Right hindlimb (tissue), 1 donor: ENCODE measurements at regions not wholly inside any gene's neighbourhood (a gene's known extent, or its start where the extent isn't known, plus 50 kb on each side); places are given as distances from the start of the nearest gene placed in this dataset.
A peak's percentile ranks its signal among the peaks of the same experiment; 100 is the strongest.

Experiments
- DNase-seq: peaks from one replicate; pipeline ENCODE4 v3.0.0-alpha.2; 2018

DNA sequence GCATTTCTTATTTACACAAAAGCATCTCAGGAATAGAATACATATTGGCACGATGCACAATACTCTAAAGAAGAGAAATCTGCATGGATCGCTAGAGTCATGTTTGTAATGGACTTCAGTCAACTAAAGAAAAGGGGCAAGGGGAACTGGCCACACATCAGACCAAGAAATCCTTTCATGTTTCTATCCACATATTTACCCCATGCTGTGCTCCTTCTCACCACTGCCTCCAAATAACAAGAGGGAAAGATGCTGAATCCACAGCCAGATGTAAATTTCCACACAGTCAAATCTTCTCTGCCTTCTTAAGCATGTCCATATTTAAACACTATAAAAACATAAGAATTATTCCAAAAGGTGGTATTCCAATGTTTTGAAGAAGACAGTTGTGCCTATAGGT lies 67.6 kb downstream of the COX18 start:
- DNase-seq, result no peak

- no peak for DNase-seq
These were observed 72.1 kb downstream of the COX18 start for GRCh38 chr4:72997409-72997808.

- DNase-seq, result no peak
These were observed 74.8 kb downstream of the COX18 start for GRCh38 chr4:72994670-72995069.

DNA sequence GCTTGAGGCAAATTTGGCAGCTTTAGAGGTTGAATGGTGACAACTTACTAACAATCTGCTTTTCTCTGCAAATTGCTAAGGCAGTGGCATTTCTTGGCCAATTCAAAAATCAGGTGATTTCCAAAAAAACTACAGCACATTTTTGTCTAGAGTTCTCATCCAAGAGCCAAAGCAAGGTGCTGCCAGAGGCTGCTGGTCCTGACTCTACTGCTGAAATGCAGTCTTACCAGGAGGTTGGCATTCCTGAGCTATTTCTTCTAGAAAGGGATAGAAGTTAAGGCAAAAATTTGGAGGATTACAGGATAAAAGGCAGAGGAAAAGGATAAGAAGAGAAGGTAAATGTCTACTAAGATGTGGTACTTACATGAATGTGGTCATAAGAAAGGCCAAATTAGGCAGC lies 75.6 kb downstream of the COX18 start:
- DNase-seq, result no peak

GRCh38 chr4:72991873-72992272 lies 77.6 kb downstream of the COX18 start:
- DNase-seq, result no peak

- no peak for DNase-seq
These were observed 81.5 kb downstream of the COX18 start for GRCh38 chr4:72987741-72988729.

DNA sequence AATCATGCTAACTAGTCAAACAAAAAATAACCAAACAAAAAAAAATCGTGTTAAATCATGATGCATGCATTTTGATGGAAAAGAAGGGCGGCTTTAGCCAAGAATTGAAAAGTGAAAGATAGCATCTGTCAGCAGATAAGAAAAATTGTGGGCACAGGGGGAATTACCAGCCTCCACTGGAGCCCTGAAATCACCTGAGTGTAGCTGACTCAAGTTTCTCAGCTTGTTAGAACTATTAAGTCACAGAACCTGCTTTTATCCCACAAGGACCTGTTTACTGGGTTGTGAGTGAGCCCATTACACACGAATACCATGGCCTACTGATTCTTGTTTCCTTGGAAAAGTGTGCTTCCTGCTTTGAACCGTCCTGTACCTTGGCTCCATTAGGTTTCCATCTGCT lies 85.2 kb downstream of the COX18 start:
- no peak for DNase-seq

- DNase-seq, result no peak
These were observed 85.8 kb downstream of the COX18 start for GRCh38 chr4:72983709-72984108.

- DNase-seq, result no peak
These were observed 91.5 kb downstream of the COX18 start for GRCh38 chr4:72977936-72978485.

DNA sequence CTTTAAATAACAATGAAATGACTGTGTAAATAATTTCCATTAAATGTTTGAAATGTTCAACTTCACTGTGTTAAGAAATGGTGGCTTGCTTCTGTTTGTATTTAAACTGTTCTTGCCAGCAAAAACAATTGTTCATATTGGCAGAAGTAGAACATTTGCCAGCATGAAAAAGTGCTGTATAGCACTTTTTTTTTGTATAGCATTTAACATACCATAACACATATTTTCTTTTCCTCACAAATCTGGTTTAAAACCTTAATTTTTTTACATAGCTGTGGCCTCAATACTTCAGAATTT lies 94.1 kb downstream of the COX18 start:
- no peak for DNase-seq

DNA sequence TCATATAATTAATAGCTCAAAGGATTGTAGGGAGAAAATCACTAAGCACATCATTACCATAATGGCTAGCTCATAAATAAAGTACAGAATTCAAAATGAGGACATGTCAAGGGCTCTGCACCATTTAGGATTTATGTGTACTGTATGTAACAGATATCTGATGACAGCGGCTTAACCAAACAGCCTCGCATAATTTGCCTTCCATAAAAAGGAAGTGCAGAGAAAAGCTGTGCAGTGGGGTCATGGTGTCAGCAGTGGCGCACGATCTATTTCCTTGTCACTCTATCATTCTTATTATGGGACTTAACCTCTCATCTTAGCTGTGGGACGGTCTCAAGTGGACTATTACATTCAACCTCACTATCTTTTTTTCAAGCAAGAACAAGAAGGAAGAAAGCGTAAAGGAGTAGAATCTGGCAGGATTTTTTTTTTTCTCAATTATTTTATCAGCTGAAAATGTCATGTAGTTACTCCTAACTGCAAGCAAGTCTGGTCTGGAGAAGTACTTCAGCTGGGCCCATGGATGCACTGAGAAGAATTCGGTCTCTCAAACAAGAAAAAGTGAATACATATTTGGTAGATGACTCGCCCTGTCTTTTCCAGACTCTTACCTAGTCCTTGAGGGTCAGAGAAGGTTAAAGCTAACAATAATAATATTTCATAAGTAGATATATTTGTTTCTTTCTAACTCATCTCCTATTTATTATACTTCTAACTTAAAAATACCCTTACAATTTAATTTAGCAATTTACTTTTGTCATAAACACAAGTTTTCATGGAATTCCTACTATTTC lies 94.6 kb downstream of the COX18 start:
- DNase-seq, result no peak

DNA sequence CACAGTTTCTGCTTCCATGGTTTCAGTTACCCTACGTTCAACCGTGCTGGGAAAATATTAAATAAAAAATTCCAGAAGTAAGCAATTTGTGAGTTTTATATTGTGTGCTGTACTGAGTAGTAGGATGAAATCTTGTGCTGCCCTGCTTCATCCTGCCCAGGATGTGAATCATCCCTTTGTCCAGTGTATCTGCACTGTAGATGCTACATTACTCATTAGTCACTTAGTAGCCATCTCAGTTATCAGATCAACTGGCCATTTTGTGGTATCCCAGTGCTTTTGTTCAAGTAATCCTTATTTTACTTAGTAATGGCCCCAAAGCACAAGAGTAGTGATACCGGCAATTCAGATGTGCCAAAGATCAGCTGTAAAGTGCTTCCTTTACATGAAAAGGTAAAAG lies 97.9 kb downstream of the COX18 start:
- no peak for DNase-seq

- DNase-seq, result no peak
These were observed 98.8 kb downstream of the COX18 start for GRCh38 chr4:72970756-72971155.

GRCh38 chr4:72969976-72970375 lies 99.5 kb downstream of the COX18 start:
- DNase-seq, result peak; percentile 77

DNA sequence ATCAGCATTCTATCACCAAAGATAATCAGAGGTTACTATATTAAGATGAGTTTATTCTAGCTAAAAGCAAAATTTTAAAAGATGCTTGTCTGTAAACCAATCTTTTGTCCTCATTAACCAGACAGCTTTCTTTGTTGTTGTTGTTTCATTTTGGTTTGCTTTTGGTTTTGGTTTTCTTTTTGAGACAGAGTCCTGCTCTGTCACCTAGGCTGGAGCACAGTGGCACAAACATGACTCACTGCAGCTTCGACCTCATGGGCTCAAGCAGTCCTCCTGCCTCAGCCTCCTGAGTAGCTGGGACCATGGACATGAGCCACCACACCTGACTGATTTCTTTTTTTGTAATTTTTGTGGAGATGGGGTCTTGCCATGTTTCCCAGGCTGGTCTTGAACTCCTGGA lies 102.9 kb downstream of the COX18 start:
- DNase-seq, result no peak

DNA sequence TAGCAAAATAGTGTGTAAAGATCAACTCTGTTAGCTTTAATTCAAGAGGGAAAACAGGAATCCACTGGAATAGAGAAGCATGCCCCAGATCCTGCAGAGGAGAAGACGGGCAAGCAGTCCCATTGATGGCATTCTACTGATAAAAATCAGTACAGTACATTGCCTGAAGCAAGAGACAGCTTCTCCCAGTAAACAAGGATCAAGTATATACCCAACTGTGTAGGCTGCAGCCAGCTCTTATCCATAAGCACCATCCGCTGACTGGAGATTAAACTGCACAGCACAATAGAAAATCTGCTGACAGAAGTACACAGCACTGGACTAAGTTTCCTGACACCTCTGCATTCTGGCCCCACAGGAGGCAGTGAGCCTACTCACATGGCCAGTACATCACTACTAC lies 110.1 kb downstream of the COX18 start:
- DNase-seq, result no peak

DNA sequence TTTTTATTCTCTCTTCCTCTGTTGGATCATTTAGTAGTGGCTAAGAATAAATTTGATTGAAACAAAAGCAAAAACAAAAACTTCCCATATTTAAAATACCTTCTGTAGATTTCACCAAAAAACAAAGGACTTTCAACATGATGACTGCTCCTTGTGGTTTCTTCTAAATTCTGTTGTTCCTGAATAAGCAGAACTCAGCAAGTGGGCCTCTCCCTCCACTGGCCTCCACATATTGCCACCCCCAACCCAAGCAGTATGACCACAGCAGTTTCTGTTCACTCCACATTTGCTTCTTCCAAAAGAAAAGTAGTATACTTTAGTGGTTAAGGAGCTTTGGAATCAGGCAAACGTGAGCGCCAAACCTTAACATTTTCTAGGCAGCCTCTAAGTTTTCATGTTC lies 114.7 kb downstream of the COX18 start:
- DNase-seq, result no peak

DNA sequence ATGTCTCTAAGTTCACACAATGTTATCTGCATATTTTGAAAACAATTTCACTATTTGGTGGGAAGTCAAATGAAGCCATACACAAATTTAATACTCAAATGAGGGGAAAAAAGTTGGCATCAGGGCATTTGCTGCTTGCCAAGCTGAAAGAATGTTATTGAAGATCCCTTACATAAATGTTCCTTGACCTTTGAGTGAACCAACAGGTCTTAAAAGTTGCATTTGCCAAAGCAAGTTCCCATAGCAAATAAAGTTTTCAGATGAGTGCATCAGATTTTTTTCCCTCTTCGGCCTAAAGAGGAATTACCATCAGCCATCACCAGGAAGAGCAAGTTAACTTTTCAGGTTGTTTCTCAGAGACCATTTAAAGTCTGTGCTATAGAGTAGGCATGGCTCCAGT lies 115.9 kb downstream of the COX18 start:
- no peak for DNase-seq

DNA sequence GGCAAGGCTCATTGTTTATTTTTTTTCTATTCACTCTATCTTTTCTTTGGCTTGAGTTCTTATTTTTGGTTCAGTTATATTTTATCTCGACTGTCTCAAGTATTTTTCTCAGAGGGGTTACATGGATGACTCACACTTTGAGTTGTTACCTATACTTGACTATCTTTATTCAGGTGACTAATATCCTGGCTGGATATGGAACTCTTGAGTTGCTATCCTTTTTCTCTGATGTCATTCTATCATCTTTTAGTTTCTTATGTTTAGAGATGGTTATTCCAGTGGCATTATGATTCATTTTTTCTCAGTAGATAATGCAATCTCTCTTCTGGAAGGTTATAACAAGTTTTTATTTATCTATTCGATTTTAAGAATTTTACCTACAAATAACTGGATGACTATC lies 117.9 kb downstream of the COX18 start:
- DNase-seq, result no peak

GRCh38 chr4:72951147-72951546 lies 118.4 kb downstream of the COX18 start:
- DNase-seq, result no peak

GRCh38 chr4:72948080-72948479 lies 121.4 kb downstream of the COX18 start:
- DNase-seq, result no peak

GRCh38 chr4:72945719-72946336 lies 123.7 kb downstream of the COX18 start:
- DNase-seq, result no peak

DNA sequence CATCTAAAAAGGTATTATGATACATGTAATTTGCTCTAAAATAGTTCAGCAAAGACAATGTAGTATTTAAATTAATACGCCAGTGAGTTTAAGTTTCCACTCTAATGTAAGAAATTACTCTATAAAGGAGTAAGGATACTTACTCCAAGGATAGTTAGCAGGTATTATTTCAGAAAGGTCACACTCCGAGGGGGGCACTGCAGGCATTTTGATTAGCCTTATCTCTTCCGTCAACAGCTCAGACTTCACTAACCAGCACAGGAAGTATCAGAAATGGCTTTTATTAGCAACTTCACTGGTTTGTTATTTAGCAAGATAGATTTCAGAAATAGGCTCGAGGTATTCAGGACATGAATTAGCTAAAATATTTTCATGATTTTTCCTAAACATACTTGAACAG lies 127.0 kb downstream of the COX18 start:
- no peak for DNase-seq

GRCh38 chr4:72938516-72938915 lies 131.0 kb downstream of the COX18 start:
- no peak for DNase-seq
